Fibroblast of the aortic adventitia (primary cell): ENCODE measurements at regions not wholly inside any gene's neighbourhood (a gene's known extent, or its start where the extent isn't known, plus 50 kb on each side); places are given as distances from the start of the nearest gene placed in this dataset.

Source experiments
- DNase-seq: peaks from one replicate; pipeline ENCODE4 v3.0.0-alpha.2; 2010; ENCODE audit warnings: low read depth
- H3K4me3 ChIP-seq: 2 replicates; pipeline ENCODE4 v1.5.1; 2011; ENCODE audit warnings: low read depth, mild to moderate bottlenecking, control low read depth, low read length, moderate library complexity
- CTCF ChIP-seq: IDR thresholded peaks from 2 replicates; pipeline ENCODE4 v1.5.1; 2011; ENCODE audit warnings: mild to moderate bottlenecking, low read length, control low read depth, inconsistent platforms; ENCODE audit not compliant: insufficient read depth

- no peak for TF ChIP-seq CTCF
- no peak overlapping the region for H3K4me3 ChIP-seq
- no peak for DNase-seq
Observed at GRCh38 chr13:68199271-68199670, 969.1 kb upstream of the PCDH9 start.

GRCh38 chr13:68190818-68191217 is 960.7 kb upstream of the PCDH9 start:
- TF ChIP-seq CTCF = no peak
- peak; percentile 2 for DNase-seq
- no peak overlapping the region for H3K4me3 ChIP-seq

- no peak overlapping the region for H3K4me3 ChIP-seq
- peak; percentile 7 for DNase-seq
- no peak for TF ChIP-seq CTCF
Observed at GRCh38 chr13:68185444-68186141, 955.5 kb upstream of the PCDH9 start.

GRCh38 chr13:68176475-68176874 is 946.3 kb upstream of the PCDH9 start:
- DNase-seq = peak; percentile 42
- no peak for TF ChIP-seq CTCF
- no peak overlapping the region for H3K4me3 ChIP-seq

GRCh38 chr13:68174893-68175292 is 944.8 kb upstream of the PCDH9 start:
- no peak overlapping the region for H3K4me3 ChIP-seq
- TF ChIP-seq CTCF = no peak
- no peak for DNase-seq

GRCh38 chr13:68173111-68173510 is 943.0 kb upstream of the PCDH9 start:
- no peak for TF ChIP-seq CTCF
- no peak for DNase-seq
- H3K4me3 ChIP-seq = no peak overlapping the region

GRCh38 chr13:68170961-68171360 is 940.8 kb upstream of the PCDH9 start:
- H3K4me3 ChIP-seq = no peak overlapping the region
- DNase-seq = no peak
- TF ChIP-seq CTCF = no peak
